Ovary (tissue), 3 donors: ENCODE measurements at regions not wholly inside any gene's neighbourhood (a gene's known extent, or its start where the extent isn't known, plus 50 kb on each side); places are given as distances from the start of the nearest gene placed in this dataset.

Experiments
- CTCF ChIP-seq, 3 donors: fragments of 450-650 bp in 2 of 3; fragments of 200-600 bp in 1 of 3; IDR thresholded peaks; one replicate each; pipeline versions ENCODE4 v1.5.1 to v1.8.0; 2016 to 2022; ENCODE audit warnings: antibody characterized with exemption in 3 of 3, mild to moderate bottlenecking in 1 of 3
- EP300 ChIP-seq: sonication (generic); formaldehyde crosslinking; IDR thresholded peaks from one replicate; pipeline ENCODE4 v1.6.1; 2017; ENCODE audit warnings: antibody characterized with exemption
- donor health status: DM: no; HTN: no; CAD: no.

DNA sequence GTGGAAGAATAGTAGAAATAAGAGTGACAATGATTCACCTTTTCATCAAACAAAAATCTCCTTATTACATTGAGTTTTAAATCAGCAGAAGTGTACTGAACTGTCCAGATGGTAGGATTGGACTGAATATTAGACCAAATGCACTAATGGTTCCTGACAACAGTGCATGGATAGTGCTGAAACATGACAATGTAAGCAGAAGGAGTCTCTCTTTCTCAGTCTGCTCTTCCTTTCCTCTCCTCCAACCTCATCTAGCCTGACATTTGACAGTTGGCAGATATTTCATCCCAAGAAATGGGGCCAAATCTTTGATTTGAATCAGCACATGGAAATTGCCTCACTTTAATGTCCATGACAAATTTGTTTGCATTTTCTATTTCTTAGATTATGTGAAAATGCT lies 225.1 kb upstream of the PLSCR5 start:
- TF ChIP-seq CTCF (IDR thresholded peaks at IDR 0.05) (no peak), EP300 (no peak)
